ENCODE measurements at regions not wholly inside any gene's neighbourhood (a gene's known extent, or its start where the extent isn't known, plus 50 kb on each side); places are given as distances from the start of the nearest gene placed in this dataset.
A peak's percentile ranks its signal among the peaks of the same experiment; 100 is the strongest.

- H3K4me1 ChIP-seq (ENCODE audit: control insufficient read depth, insufficient read depth, low read length), result peaks cover 36% of the 10 kb centered on the region
- peak overlapping the region; percentile 32 for H3K27ac ChIP-seq (ENCODE audit: low read length)
- no peaks in the 10 kb centered on the region for H3K9me3 ChIP-seq (replicated peaks; ENCODE audit: control insufficient read depth, low read depth, low read length)
- H3K27me3 ChIP-seq (ENCODE audit: control insufficient read depth, insufficient read depth, low read length), result no peaks in the 10 kb centered on the region
- no CpG with 5 or more reads among the region's 1 CpG for WGBS (ENCODE audit: insufficient coverage)
- DNase-seq, result peak; percentile 92
- H3K4me3 ChIP-seq (ENCODE audit: low read length), result no peak overlapping the region
- no peaks in the 10 kb centered on the region for H3K36me3 ChIP-seq (ENCODE audit: control insufficient read depth, insufficient read depth, low read length)
These were observed 231.7 kb downstream of the MTX2 start for GRCh38 chr2:176500901-176501300.

GRCh38 chr2:176501617-176502016 is 232.4 kb downstream of the MTX2 start:
- peaks cover 32% of the 10 kb centered on the region for H3K4me1 ChIP-seq (ENCODE audit: control insufficient read depth, insufficient read depth, low read length)
- H3K36me3 ChIP-seq (ENCODE audit: control insufficient read depth, insufficient read depth, low read length), result no peaks in the 10 kb centered on the region
- no peak for DNase-seq
- H3K27me3 ChIP-seq (ENCODE audit: control insufficient read depth, insufficient read depth, low read length), result no peaks in the 10 kb centered on the region
- 17% methylated on average over 1 of the region's 3 CpGs for WGBS (ENCODE audit: insufficient coverage)
- peak overlapping the region; percentile 32 for H3K27ac ChIP-seq (ENCODE audit: low read length)
- H3K9me3 ChIP-seq (replicated peaks; ENCODE audit: control insufficient read depth, low read depth, low read length), result no peaks in the 10 kb centered on the region
- no peak overlapping the region for H3K4me3 ChIP-seq (ENCODE audit: low read length)

GRCh38 chr2:176502619-176503018 is 233.4 kb downstream of the MTX2 start:
- Histone ChIP-seq H3K27me3 (ENCODE audit: control insufficient read depth, insufficient read depth, low read length) (no peaks in the 10 kb centered on the region), H3K4me1 (ENCODE audit: control insufficient read depth, insufficient read depth, low read length) (peaks cover 31% of the 10 kb centered on the region), H3K9me3 (replicated peaks; ENCODE audit: control insufficient read depth, low read depth, low read length) (no peaks in the 10 kb centered on the region), H3K27ac (ENCODE audit: low read length) (peak overlapping the region; percentile 21), H3K36me3 (ENCODE audit: control insufficient read depth, insufficient read depth, low read length) (no peaks in the 10 kb centered on the region), H3K4me3 (ENCODE audit: low read length) (no peak overlapping the region)
- DNase-seq, result no peak

DNA sequence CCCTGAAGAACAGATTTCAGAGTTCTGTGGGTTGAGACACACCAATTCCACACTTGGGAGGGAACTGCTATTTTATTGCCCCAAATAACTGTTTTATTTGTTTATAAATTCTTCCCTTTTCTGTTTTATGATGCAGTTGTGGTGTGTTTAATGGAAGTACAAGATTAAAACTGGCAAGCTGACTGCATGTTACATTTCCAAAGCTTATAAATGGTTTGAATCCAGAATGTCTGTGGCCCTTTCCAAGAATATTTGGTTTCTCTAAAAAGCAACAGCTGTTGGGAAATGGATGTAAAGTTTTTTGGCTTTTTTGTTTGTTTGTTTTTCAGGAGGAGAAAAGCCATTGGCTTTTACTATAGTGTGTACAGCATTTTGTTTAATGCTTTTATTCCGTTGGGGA is 234.5 kb downstream of the MTX2 start:
- Histone ChIP-seq H3K4me3 (ENCODE audit: low read length) (no peak overlapping the region), H3K4me1 (ENCODE audit: control insufficient read depth, insufficient read depth, low read length) (peaks cover 34% of the 10 kb centered on the region), H3K27me3 (ENCODE audit: control insufficient read depth, insufficient read depth, low read length) (no peaks in the 10 kb centered on the region), H3K27ac (ENCODE audit: low read length) (peak overlapping the region; percentile 79), H3K9me3 (replicated peaks; ENCODE audit: control insufficient read depth, low read depth, low read length) (no peaks in the 10 kb centered on the region), H3K36me3 (ENCODE audit: control insufficient read depth, insufficient read depth, low read length) (no peaks in the 10 kb centered on the region)
- DNase-seq, result peak; percentile 95
- WGBS (ENCODE audit: insufficient coverage), result no CpG with 5 or more reads among the region's 1 CpG

DNA sequence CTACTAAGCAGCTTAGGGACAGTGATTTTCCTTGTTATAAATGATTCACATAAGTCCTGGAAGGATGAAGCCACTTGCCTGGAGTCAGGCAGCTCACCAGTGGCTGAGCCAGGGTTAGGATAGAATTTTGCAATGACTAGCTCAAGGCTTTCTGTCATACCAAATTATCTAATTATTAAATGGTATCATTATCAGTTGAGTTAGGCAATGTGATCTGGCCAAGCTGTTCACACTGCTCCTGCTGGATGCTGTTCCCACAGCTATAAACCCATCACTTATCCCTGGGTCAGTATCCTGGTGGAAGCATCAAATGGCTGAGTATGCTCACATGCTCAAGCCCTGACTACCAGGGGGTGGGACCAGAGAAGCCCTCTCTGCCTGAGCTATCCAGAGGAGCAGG is 235.2 kb downstream of the MTX2 start:
- H3K4me1 ChIP-seq (ENCODE audit: control insufficient read depth, insufficient read depth, low read length), result peaks cover 33% of the 10 kb centered on the region
- peak; percentile 48 for DNase-seq
- no peaks in the 10 kb centered on the region for H3K9me3 ChIP-seq (replicated peaks; ENCODE audit: control insufficient read depth, low read depth, low read length)
- no peaks in the 10 kb centered on the region for H3K36me3 ChIP-seq (ENCODE audit: control insufficient read depth, insufficient read depth, low read length)
- H3K27me3 ChIP-seq (ENCODE audit: control insufficient read depth, insufficient read depth, low read length), result no peaks in the 10 kb centered on the region
- peak overlapping the region; percentile 79 for H3K27ac ChIP-seq (ENCODE audit: low read length)
- no peak overlapping the region for H3K4me3 ChIP-seq (ENCODE audit: low read length)

GRCh38 chr2:176507786-176508185 is 238.5 kb downstream of the MTX2 start:
- WGBS (ENCODE audit: insufficient coverage), result no CpG with 5 or more reads among the region's 3 CpGs
- H3K27ac ChIP-seq (ENCODE audit: low read length), result peak overlapping the region; percentile 54
- H3K9me3 ChIP-seq (replicated peaks; ENCODE audit: control insufficient read depth, low read depth, low read length), result no peaks in the 10 kb centered on the region
- peaks cover 17% of the 10 kb centered on the region for H3K4me1 ChIP-seq (ENCODE audit: control insufficient read depth, insufficient read depth, low read length)
- peak; percentile 92 for DNase-seq
- no peaks in the 10 kb centered on the region for H3K27me3 ChIP-seq (ENCODE audit: control insufficient read depth, insufficient read depth, low read length)
- no peaks in the 10 kb centered on the region for H3K36me3 ChIP-seq (ENCODE audit: control insufficient read depth, insufficient read depth, low read length)
- H3K4me3 ChIP-seq (ENCODE audit: low read length), result no peak overlapping the region

- Histone ChIP-seq H3K27ac (ENCODE audit: low read length) (peak overlapping the region; percentile 54), H3K4me1 (ENCODE audit: control insufficient read depth, insufficient read depth, low read length) (peaks cover 13% of the 10 kb centered on the region), H3K9me3 (replicated peaks; ENCODE audit: control insufficient read depth, low read depth, low read length) (no peaks in the 10 kb centered on the region), H3K4me3 (ENCODE audit: low read length) (no peak overlapping the region), H3K36me3 (ENCODE audit: control insufficient read depth, insufficient read depth, low read length) (no peaks in the 10 kb centered on the region), H3K27me3 (ENCODE audit: control insufficient read depth, insufficient read depth, low read length) (no peaks in the 10 kb centered on the region)
- no peak for DNase-seq
- no CpG with 5 or more reads among the region's 1 CpG for WGBS (ENCODE audit: insufficient coverage)
These were observed 239.1 kb downstream of the MTX2 start for GRCh38 chr2:176508374-176508773.

GRCh38 chr2:176508984-176509740 is 239.9 kb downstream of the MTX2 start:
- no peak for DNase-seq
- no peak overlapping the region for H3K4me3 ChIP-seq (ENCODE audit: low read length)
- no peaks in the 10 kb centered on the region for H3K36me3 ChIP-seq (ENCODE audit: control insufficient read depth, insufficient read depth, low read length)
- no peaks in the 10 kb centered on the region for H3K27me3 ChIP-seq (ENCODE audit: control insufficient read depth, insufficient read depth, low read length)
- no peaks in the 10 kb centered on the region for H3K9me3 ChIP-seq (replicated peaks; ENCODE audit: control insufficient read depth, low read depth, low read length)
- WGBS (ENCODE audit: insufficient coverage), result 83% methylated on average over 1 of the region's 5 CpGs
- H3K4me1 ChIP-seq (ENCODE audit: control insufficient read depth, insufficient read depth, low read length), result peaks cover 10% of the 10 kb centered on the region
- no peak overlapping the region for H3K27ac ChIP-seq (ENCODE audit: low read length)

DNA sequence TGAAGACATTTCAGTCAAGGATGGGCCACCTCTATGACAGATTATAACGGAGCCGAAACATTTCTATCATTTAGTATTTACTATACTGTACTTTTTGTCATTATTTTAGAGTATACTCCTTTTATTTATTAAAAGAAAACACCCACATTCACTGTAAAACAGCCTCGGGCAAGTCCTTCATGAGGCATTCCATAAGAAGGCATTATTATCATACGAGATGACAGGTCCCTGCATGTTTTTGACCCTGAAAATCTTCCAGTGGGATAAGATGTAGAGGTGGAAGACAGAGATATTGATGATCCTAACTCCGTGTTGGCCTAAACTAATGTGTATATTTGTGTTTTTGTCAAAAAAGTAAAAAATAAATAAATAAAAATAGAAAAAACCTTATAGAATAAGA is 245.0 kb downstream of the MTX2 start:
- no peaks in the 10 kb centered on the region for H3K9me3 ChIP-seq (replicated peaks; ENCODE audit: control insufficient read depth, low read depth, low read length)
- H3K27ac ChIP-seq (ENCODE audit: low read length), result no peak overlapping the region
- H3K4me1 ChIP-seq (ENCODE audit: control insufficient read depth, insufficient read depth, low read length), result peaks cover 4% of the 10 kb centered on the region
- WGBS (ENCODE audit: insufficient coverage), result no CpG with 5 or more reads among the region's 5 CpGs
- DNase-seq, result no peak
- H3K4me3 ChIP-seq (ENCODE audit: low read length), result no peak overlapping the region
- H3K36me3 ChIP-seq (ENCODE audit: control insufficient read depth, insufficient read depth, low read length), result no peaks in the 10 kb centered on the region
- H3K27me3 ChIP-seq (ENCODE audit: control insufficient read depth, insufficient read depth, low read length), result no peaks in the 10 kb centered on the region

DNA sequence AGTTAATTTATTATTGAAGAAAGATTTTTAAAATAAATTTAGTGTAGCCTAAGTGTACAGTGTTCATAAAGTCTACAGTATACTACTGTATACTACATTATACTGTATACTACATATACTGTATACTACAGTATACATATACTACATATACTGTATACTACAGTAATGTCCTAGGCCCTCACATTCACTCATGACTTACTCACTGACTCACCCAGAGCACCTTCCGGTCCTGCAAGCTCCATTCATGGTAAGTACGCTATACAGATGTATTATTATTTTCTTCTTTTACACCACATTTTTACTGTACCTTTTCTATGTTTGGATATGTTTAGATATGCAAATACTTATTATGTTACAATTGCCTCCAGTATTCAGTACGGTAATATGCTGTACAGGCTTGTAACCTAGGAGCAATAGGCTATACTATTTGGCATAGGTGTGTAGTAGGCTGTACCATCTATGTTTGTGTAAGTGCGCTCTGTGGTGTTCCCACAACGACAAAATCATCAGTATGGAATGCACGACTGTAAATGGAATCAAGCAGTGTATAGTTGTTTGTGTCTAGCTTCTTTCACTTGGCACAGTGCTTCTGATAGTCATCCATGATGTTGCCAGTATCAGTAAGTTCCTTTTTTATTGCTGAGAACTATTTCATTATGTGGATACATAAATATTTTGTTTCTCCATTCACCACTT is 245.7 kb downstream of the MTX2 start:
- H3K9me3 ChIP-seq (replicated peaks; ENCODE audit: control insufficient read depth, low read depth, low read length), result no peaks in the 10 kb centered on the region
- WGBS (ENCODE audit: insufficient coverage), result 100% methylated on average over 1 of the region's 6 CpGs
- DNase-seq, result no peak

More for the DNA sequence above, 245.7 kb downstream of the MTX2 start:
- Histone ChIP-seq H3K36me3 (ENCODE audit: control insufficient read depth, insufficient read depth, low read length) (no peaks in the 10 kb centered on the region), H3K4me1 (ENCODE audit: control insufficient read depth, insufficient read depth, low read length) (peaks cover 4% of the 10 kb centered on the region), H3K27ac (ENCODE audit: low read length) (no peak overlapping the region), H3K4me3 (ENCODE audit: low read length) (no peak overlapping the region), H3K27me3 (ENCODE audit: control insufficient read depth, insufficient read depth, low read length) (no peaks in the 10 kb centered on the region)
